SU-DHL-6 (cell line): ENCODE measurements at regions not wholly inside any gene's neighbourhood (a gene's known extent, or its start where the extent isn't known, plus 50 kb on each side); places are given as distances from the start of the nearest gene placed in this dataset.

ENCODE experiments used
- H2AFZ ChIP-seq: fragments of 200-600 bp; sonication (generic); 2 replicates; pipeline ENCODE4 v1.6.1; 2014; ENCODE audit warnings: low read depth, mild to moderate bottlenecking, moderate library complexity, mixed read lengths, antibody characterized with exemption, low read length; ENCODE audit not compliant: severe bottlenecking
- H3F3A ChIP-seq: fragments of 200-600 bp; shearing (Covaris generic); 2 replicates; pipeline ENCODE4 v1.6.0; 2016; ENCODE audit warnings: antibody characterized with exemption, mild to moderate bottlenecking; ENCODE audit not compliant: insufficient read depth
- H3K27ac ChIP-seq: fragments of 200-600 bp; sonication (generic); 2 replicates; pipeline ENCODE4 v1.5.1; 2016; ENCODE audit warnings: low read depth, mild to moderate bottlenecking, low read length, moderate library complexity, mixed read lengths
- H3K27me3 ChIP-seq: fragments of 200-600 bp; sonication (generic), shearing (Covaris generic); 2 replicates; pipeline ENCODE4 v1.6.0; 2014; ENCODE audit warnings: mild to moderate bottlenecking, low read length
- H3K36me3 ChIP-seq: fragments of 200-600 bp; sonication (generic); 2 replicates; pipeline ENCODE4 v1.6.1; 2014; ENCODE audit warnings: mild to moderate bottlenecking, low read length, mixed read lengths
- H3K4me2 ChIP-seq: fragments of 300-600, 200-600 bp; shearing (Covaris generic), sonication (generic); 2 replicates; pipeline ENCODE4 v1.6.0; 2014; ENCODE audit warnings: low read length, low read depth, mild to moderate bottlenecking; ENCODE audit not compliant: poor library complexity, severe bottlenecking
- H3K4me3 ChIP-seq: fragments of 200-600 bp; sonication (generic); 2 replicates; pipeline ENCODE4 v1.5.1; 2014; ENCODE audit warnings: antibody characterized with exemption, low read length, mild to moderate bottlenecking, mixed read lengths; ENCODE audit not compliant: insufficient read depth, poor library complexity, severe bottlenecking
- H3K79me2 ChIP-seq: fragments of 200-600 bp; sonication (generic); 2 replicates; pipeline ENCODE4 v1.6.1; 2014; ENCODE audit warnings: mild to moderate bottlenecking, low read length, moderate library complexity; ENCODE audit not compliant: insufficient read depth
- H3K9ac ChIP-seq: fragments of 200-600 bp; sonication (generic); 2 replicates; pipeline ENCODE4 v1.7.0; 2014; ENCODE audit warnings: mild to moderate bottlenecking, low read length
- H3K9me2 ChIP-seq: fragments of 200-600 bp; sonication (generic); replicated peaks from 2 replicates; pipeline ENCODE4 v1.6.1; 2014; ENCODE audit warnings: low read length; ENCODE audit not compliant: insufficient read depth
- H3K9me3 ChIP-seq: fragments of 200-600 bp; sonication (generic); 2 replicates; pipeline ENCODE4 v1.6.1; 2014; ENCODE audit warnings: low read length, mixed read lengths; ENCODE audit not compliant: insufficient read depth
- H4K20me1 ChIP-seq: fragments of 200-600 bp; sonication (generic); 2 replicates; pipeline ENCODE4 v1.6.1; 2014; ENCODE audit warnings: low read depth, mild to moderate bottlenecking, antibody characterized with exemption, low read length, moderate library complexity, mixed read lengths
- CTCF ChIP-seq: fragments of 200-600 bp; sonication (generic); IDR thresholded peaks from one replicate; pipeline ENCODE4 v1.5.1; 2017; ENCODE audit warnings: antibody characterized with exemption, mild to moderate bottlenecking, low read length, moderate library complexity; ENCODE audit not compliant: insufficient read depth, poor library complexity, severe bottlenecking
- EZH2phosphoT487 ChIP-seq: fragments of 200-600 bp; sonication (generic), shearing (Covaris generic); conservative IDR thresholded peaks from 2 replicates; pipeline ENCODE4 v1.6.1; 2018; ENCODE audit warnings: mild to moderate bottlenecking, antibody characterized with exemption, low read length, moderate library complexity, mixed read lengths

DNA sequence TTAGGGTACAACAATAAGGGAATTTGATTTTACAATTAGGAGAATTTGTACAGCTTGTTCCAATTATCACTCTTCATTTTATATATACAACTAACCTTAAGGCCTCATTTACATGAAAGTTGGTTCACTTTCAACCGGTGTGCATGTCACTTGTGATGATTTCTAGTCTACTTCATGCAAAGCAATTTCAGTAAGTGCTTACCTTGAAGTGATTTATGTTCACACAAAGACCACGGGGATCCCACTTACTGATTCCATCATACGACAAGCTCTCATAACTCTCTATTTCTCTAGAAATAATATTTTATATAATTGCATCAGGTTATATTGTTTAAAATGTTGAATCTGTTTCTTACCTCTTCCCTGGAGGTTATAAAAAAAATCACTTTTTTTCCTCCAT lies 100.3 kb upstream of the CHODL start:
- H3K36me3 ChIP-seq, result no peaks in the 10 kb centered on the region
- H3K27ac ChIP-seq, result no peak overlapping the region
- no peak overlapping the region for H2AFZ ChIP-seq
- no peak overlapping the region for H3K4me3 ChIP-seq
- H3K27me3 ChIP-seq, result no peaks in the 10 kb centered on the region
- no peak for TF ChIP-seq CTCF
- no peak for TF ChIP-seq EZH2phosphoT487
- H4K20me1 ChIP-seq, result no peaks in the 10 kb centered on the region
- no peaks in the 10 kb centered on the region for H3F3A ChIP-seq
- no peak overlapping the region for H3K9ac ChIP-seq
- no peaks in the 10 kb centered on the region for H3K9me3 ChIP-seq
- H3K79me2 ChIP-seq, result no peaks in the 10 kb centered on the region
- no peak overlapping the region for H3K4me2 ChIP-seq
- no peaks in the 10 kb centered on the region for H3K9me2 ChIP-seq

DNA sequence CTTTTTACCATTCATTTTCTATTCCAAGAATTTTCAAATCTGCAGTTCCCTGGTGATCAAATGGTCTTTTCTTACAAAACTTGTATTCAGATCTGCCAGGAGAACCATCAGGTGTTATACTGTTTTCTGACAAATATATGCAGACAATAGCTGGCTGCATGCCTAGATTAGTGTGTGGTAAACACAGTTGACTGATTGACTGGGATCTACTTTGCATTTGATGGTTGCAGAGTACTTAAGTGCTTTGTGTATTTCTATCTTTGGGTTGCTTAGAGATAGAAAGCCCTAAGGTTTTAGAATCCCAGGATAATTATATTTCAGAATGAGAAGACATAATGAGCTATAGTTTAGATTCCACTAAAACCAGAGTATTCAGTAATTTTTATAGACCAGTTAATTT lies 102.0 kb upstream of the CHODL start:
- no peak overlapping the region for H2AFZ ChIP-seq
- no peak overlapping the region for H3K27ac ChIP-seq
- no peaks in the 10 kb centered on the region for H3F3A ChIP-seq
- H3K4me2 ChIP-seq, result no peak overlapping the region
- H4K20me1 ChIP-seq, result no peaks in the 10 kb centered on the region
- H3K79me2 ChIP-seq, result no peaks in the 10 kb centered on the region
- no peaks in the 10 kb centered on the region for H3K9me2 ChIP-seq
- H3K9ac ChIP-seq, result no peak overlapping the region
- H3K27me3 ChIP-seq, result no peaks in the 10 kb centered on the region
- H3K4me3 ChIP-seq, result no peak overlapping the region
- H3K9me3 ChIP-seq, result no peaks in the 10 kb centered on the region
- no peaks in the 10 kb centered on the region for H3K36me3 ChIP-seq
- TF ChIP-seq CTCF, result no peak
- no peak for TF ChIP-seq EZH2phosphoT487

DNA sequence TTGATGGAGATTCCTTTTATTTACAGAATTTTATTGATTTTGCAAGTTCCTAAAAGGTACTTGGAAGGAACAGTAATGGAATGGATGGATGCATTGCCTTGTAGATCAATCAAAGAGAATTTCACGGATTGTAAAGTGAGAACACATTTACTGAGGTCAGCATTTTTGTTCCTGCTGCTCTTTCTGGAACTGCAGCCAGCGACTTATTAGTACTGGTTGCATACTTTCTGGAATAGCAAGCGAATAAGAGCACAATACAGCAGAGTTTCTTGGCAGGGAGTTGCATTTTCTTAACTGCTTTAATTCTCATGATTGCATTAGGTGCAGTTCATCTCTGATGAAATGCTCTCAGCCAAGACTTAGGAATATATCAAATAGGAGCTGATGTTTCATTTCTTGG lies 106.1 kb upstream of the CHODL start:
- Histone ChIP-seq H3K79me2 (no peaks in the 10 kb centered on the region), H3K9ac (no peak overlapping the region), H2AFZ (no peak overlapping the region), H3K4me2 (no peak overlapping the region), H3K9me2 (no peaks in the 10 kb centered on the region), H4K20me1 (no peaks in the 10 kb centered on the region), H3K4me3 (no peak overlapping the region), H3K9me3 (no peaks in the 10 kb centered on the region), H3K27ac (no peak overlapping the region), H3K36me3 (no peaks in the 10 kb centered on the region), H3F3A (no peaks in the 10 kb centered on the region), H3K27me3 (no peaks in the 10 kb centered on the region)
- TF ChIP-seq CTCF (no peak), EZH2phosphoT487 (no peak)

DNA sequence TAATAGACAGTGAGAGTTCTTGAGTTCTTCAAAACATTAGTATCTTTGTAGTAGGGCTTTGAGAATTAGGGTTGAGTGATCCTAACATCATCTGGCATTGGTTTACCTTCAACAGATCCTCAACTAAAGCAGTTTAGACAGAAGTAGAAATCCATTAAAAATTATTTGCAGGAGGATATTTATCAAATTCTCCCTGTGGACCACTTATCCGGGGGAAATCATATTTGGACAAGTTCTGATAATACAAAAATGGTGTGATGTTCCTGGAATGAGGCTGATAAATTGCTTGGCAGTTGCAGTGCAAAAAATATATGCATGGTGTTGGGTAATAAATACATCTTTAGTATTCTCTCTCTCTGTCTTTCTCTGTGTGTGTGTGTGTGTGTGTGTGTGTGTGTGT lies 115.1 kb upstream of the CHODL start:
- H3K27me3 ChIP-seq, result no peaks in the 10 kb centered on the region
- H3K79me2 ChIP-seq, result no peaks in the 10 kb centered on the region
- no peaks in the 10 kb centered on the region for H3K9me3 ChIP-seq
- no peak overlapping the region for H3K4me2 ChIP-seq
- H2AFZ ChIP-seq, result no peak overlapping the region
- H3K9me2 ChIP-seq, result no peaks in the 10 kb centered on the region
- H3K36me3 ChIP-seq, result no peaks in the 10 kb centered on the region
- no peak overlapping the region for H3K27ac ChIP-seq
- TF ChIP-seq CTCF, result no peak
- TF ChIP-seq EZH2phosphoT487, result no peak
- no peak overlapping the region for H3K9ac ChIP-seq
- no peak overlapping the region for H3K4me3 ChIP-seq
- no peaks in the 10 kb centered on the region for H4K20me1 ChIP-seq
- H3F3A ChIP-seq, result no peaks in the 10 kb centered on the region
